Neural cell (in vitro differentiated cells): ENCODE measurements at regions not wholly inside any gene's neighbourhood (a gene's known extent, or its start where the extent isn't known, plus 50 kb on each side); places are given as distances from the start of the nearest gene placed in this dataset.

Experiments used
- H2AFZ ChIP-seq: fragments of 200-600, 300-800 bp; sonication (generic), shearing (Covaris generic); 2 replicates; pipeline ENCODE4 v1.6.0; 2014; ENCODE audit warnings: low read depth, mild to moderate bottlenecking, antibody characterized with exemption, low read length, moderate library complexity
- H3F3A ChIP-seq: fragments of 200-600 bp; shearing (Covaris generic); 2 replicates; pipeline ENCODE4 v1.6.1; 2016; ENCODE audit warnings: mild to moderate bottlenecking, moderate library complexity, mixed read lengths, antibody characterized with exemption, low read length; ENCODE audit not compliant: insufficient read depth, poor library complexity, severe bottlenecking
- H3K27ac ChIP-seq: fragments of 200-600, 300-800 bp; sonication (generic), shearing (Covaris generic); 2 replicates; pipeline ENCODE4 v1.5.1; 2014; ENCODE audit warnings: mild to moderate bottlenecking, low read length, moderate library complexity
- H3K27me3 ChIP-seq: fragments of 300-800, 200-600 bp; sonication (generic), shearing (Covaris generic); 2 replicates; pipeline ENCODE4 v1.6.0; 2014; ENCODE audit warnings: mild to moderate bottlenecking, low read depth, low read length, moderate library complexity; ENCODE audit not compliant: insufficient read depth
- H3K36me3 ChIP-seq: fragments of 300-800, 200-600 bp; sonication (generic), shearing (Covaris generic); 2 replicates; pipeline ENCODE4 v1.5.1; 2014; ENCODE audit warnings: mild to moderate bottlenecking, antibody characterized with exemption, low read length, moderate library complexity; ENCODE audit not compliant: insufficient read depth
- H3K4me2 ChIP-seq: fragments of 300-800, 200-600 bp; sonication (generic), shearing (Covaris generic); 2 replicates; pipeline ENCODE4 v1.6.0; 2014; ENCODE audit warnings: mild to moderate bottlenecking, low read length
- H3K4me3 ChIP-seq: fragments of 300-800, 200-600 bp; sonication (generic), shearing (Covaris generic); 2 replicates; pipeline ENCODE4 v1.5.1; 2014; ENCODE audit warnings: mild to moderate bottlenecking, low read length, moderate library complexity
- H3K79me2 ChIP-seq: fragments of 200-600 bp; shearing (Covaris generic); replicated peaks from 2 replicates; pipeline ENCODE4 v1.6.0; 2014; ENCODE audit warnings: mild to moderate bottlenecking, low read length, moderate library complexity; ENCODE audit not compliant: insufficient read depth
- H3K9ac ChIP-seq: fragments of 300-800, 200-600 bp; sonication (generic), shearing (Covaris generic); 2 replicates; pipeline ENCODE4 v1.6.1; 2016; ENCODE audit warnings: mild to moderate bottlenecking, low read length, mixed read lengths
- H3K9me2 ChIP-seq: fragments of 200-600 bp; shearing (Covaris generic); 2 replicates; pipeline ENCODE4 v1.6.1; 2016; ENCODE audit warnings: mild to moderate bottlenecking, low read length, mixed read lengths; ENCODE audit not compliant: insufficient read depth
- H3K9me3 ChIP-seq: fragments of 200-600, 300-800 bp; sonication (generic), shearing (Covaris generic); 2 replicates; pipeline ENCODE4 v1.6.1; 2016; ENCODE audit warnings: mild to moderate bottlenecking, mixed run types, low read length, moderate library complexity, mixed read lengths
- H4K20me1 ChIP-seq: fragments of 200-600 bp; shearing (Covaris generic); 2 replicates; pipeline ENCODE4 v1.6.1; 2016; ENCODE audit warnings: mild to moderate bottlenecking, mixed run types; ENCODE audit not compliant: insufficient read depth
- CTCF ChIP-seq: fragments of 450-650 bp; IDR thresholded peaks from 2 replicates; pipeline ENCODE4 v1.5.1; 2014; ENCODE audit warnings: antibody characterized with exemption, mild to moderate bottlenecking, moderate library complexity; ENCODE audit not compliant: poor library complexity, severe bottlenecking
- EP300 ChIP-seq: fragments of 450-650 bp; conservative IDR thresholded peaks from 2 replicates; pipeline ENCODE4 v1.6.1; 2014; ENCODE audit warnings: antibody characterized with exemption, mild to moderate bottlenecking, moderate library complexity; ENCODE audit not compliant: poor library complexity, severe bottlenecking
- EZH2 ChIP-seq: fragments of 200-600, 300-800 bp; shearing (Covaris generic), sonication (generic); IDR thresholded peaks from 2 replicates; pipeline ENCODE4 v1.6.1; 2014; ENCODE audit warnings: antibody characterized with exemption, low read length, borderline replicate concordance, mild to moderate bottlenecking; ENCODE audit not compliant: insufficient read depth, poor library complexity, severe bottlenecking
- MXI1 ChIP-seq: fragments of 450-650 bp; conservative IDR thresholded peaks from 2 replicates; pipeline ENCODE4 v1.6.1; 2014; ENCODE audit warnings: antibody characterized with exemption, mild to moderate bottlenecking; ENCODE audit not compliant: poor library complexity, severe bottlenecking
- POLR2AphosphoS5 ChIP-seq: IDR thresholded peaks from 2 replicates; pipeline ENCODE4 v1.6.1; 2012
- RAD21 ChIP-seq: fragments of 450-650 bp; conservative IDR thresholded peaks from 2 replicates; pipeline ENCODE4 v1.6.1; 2014; ENCODE audit warnings: antibody characterized with exemption, mild to moderate bottlenecking, moderate library complexity
- REST ChIP-seq: IDR thresholded peaks from 2 replicates; pipeline ENCODE4 v1.6.1; 2012; ENCODE audit warnings: borderline replicate concordance
- SMC3 ChIP-seq: fragments of 450-650 bp; conservative IDR thresholded peaks from 2 replicates; pipeline ENCODE4 v1.6.1; 2014; ENCODE audit warnings: antibody characterized with exemption, mild to moderate bottlenecking, moderate library complexity; ENCODE audit not compliant: poor library complexity
- TAF1 ChIP-seq: IDR thresholded peaks from 2 replicates; pipeline ENCODE4 v1.6.1; 2012; ENCODE audit warnings: low read depth

- no peaks in the 10 kb centered on the region for H3K36me3 ChIP-seq
- H3K4me2 ChIP-seq: no peak overlapping the region
- no peaks in the 10 kb centered on the region for H4K20me1 ChIP-seq
- no peak overlapping the region for H3K4me3 ChIP-seq
- no peak overlapping the region for H3K27ac ChIP-seq
- no peaks in the 10 kb centered on the region for H3F3A ChIP-seq
- no peaks in the 10 kb centered on the region for H3K9me3 ChIP-seq
- no peaks in the 10 kb centered on the region for H3K79me2 ChIP-seq
- no peak overlapping the region for H3K9ac ChIP-seq
- H3K9me2 ChIP-seq: no peaks in the 10 kb centered on the region
- TF ChIP-seq SMC3 (no peak), CTCF (no peak), REST (no peak), EP300 (no peak), EZH2 (no peak), TAF1 (no peak), RAD21 (no peak), MXI1 (no peak), POLR2AphosphoS5 (no peak)
- no peaks in the 10 kb centered on the region for H3K27me3 ChIP-seq
- H2AFZ ChIP-seq: no peak overlapping the region
Observed at GRCh38 chr4:179738822-179739221, 2296.6 kb upstream of the AGA start.

DNA sequence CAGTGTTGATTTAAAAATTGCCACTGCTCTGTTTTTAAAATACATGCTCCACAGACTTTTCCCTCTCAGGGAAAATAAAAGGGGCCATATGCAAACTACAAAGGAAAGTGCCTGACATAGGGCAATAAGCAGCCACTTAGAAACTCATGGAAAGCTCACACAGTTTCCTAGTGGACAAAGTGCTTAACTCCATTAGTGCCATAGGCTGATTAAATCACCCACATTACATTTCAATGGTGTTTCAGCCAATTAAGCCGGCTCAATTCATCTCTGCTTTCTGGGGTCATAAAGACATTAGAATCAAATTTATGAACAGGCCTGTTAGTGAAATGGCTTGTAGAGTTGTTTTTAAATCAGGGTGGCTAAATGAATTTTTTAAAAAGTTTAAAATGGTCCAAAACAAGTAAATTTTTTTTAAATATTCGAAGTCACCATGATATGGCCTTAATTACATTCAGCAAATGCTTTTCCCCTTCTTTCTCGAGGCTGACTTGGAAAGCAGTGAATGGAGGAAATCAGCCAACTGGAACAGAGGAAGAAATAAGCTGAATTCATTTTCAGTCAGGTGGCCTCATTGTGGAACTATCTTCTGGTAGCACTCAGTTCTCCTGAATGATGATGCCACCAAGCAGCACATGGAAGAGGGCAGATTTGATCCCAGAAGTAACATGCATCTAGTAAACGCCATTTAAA lies 2305.1 kb upstream of the AGA start:
- TF ChIP-seq EZH2 (no peak), REST (no peak), EP300 (no peak), CTCF (no peak), POLR2AphosphoS5 (no peak), MXI1 (no peak), SMC3 (no peak), TAF1 (no peak), RAD21 (no peak)
- Histone ChIP-seq H3K79me2 (no peaks in the 10 kb centered on the region), H3K4me3 (no peak overlapping the region), H3K9me3 (no peaks in the 10 kb centered on the region), H3K9me2 (no peaks in the 10 kb centered on the region), H3K9ac (no peak overlapping the region), H3K36me3 (no peaks in the 10 kb centered on the region), H3K4me2 (no peak overlapping the region), H4K20me1 (no peaks in the 10 kb centered on the region), H3K27ac (no peak overlapping the region), H2AFZ (no peak overlapping the region), H3K27me3 (no peaks in the 10 kb centered on the region), H3F3A (no peaks in the 10 kb centered on the region)
